H1 (cell line): ENCODE measurements at regions not wholly inside any gene's neighbourhood (a gene's known extent, or its start where the extent isn't known, plus 50 kb on each side); places are given as distances from the start of the nearest gene placed in this dataset.

ENCODE experiments used
- HDAC6 ChIP-seq: IDR thresholded peaks from one replicate; pipeline ENCODE4 v1.7.1; 2012; ENCODE audit warnings: low read depth, mild to moderate bottlenecking, inconsistent platforms, low read length, moderate library complexity
- JUND ChIP-seq: IDR thresholded peaks from 2 replicates; pipeline ENCODE4 v1.6.1; 2011; ENCODE audit warnings: mild to moderate bottlenecking, improper control_type of control experiment, low read length
- SIRT6 ChIP-seq: IDR thresholded peaks from one replicate; pipeline ENCODE4 v1.7.1; 2012; ENCODE audit warnings: low read length, inconsistent platforms
- SIX5 ChIP-seq: IDR thresholded peaks from 2 replicates; pipeline ENCODE4 v1.6.1; 2011; ENCODE audit warnings: mild to moderate bottlenecking, low read depth, low read length

DNA sequence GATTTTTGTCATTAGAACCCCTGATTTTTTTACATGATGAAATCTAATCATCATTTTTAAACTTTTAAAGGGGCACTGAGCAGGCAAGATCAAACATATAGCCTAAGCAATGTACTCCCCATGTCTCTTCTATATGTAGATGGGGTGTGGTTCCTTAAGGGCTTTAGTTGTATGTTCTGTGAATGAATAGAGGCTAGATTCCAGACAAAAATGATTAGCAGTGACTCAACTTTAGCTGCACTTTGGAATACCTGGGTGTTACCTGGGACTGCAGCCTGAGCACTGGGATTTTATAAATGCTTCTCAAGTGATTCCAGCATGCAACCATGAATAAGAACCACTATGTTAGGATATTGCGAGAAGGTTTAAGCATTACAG is 256.7 kb upstream of the PLEKHG7 start (continued):
- no peak for TF ChIP-seq SIRT6
- no peak for TF ChIP-seq HDAC6
- no peak for TF ChIP-seq SIX5
- no peak for TF ChIP-seq JUND
